Skeletal muscle cell (primary cell): ENCODE measurements at regions not wholly inside any gene's neighbourhood (a gene's known extent, or its start where the extent isn't known, plus 50 kb on each side); places are given as distances from the start of the nearest gene placed in this dataset.
A peak's percentile ranks its signal among the peaks of the same experiment; 100 is the strongest.
"Not testable (repeated sequence)": the region's sequence is repeated elsewhere in the genome, so short reads cannot be mapped to it uniquely, and the experiment has no call there.

Experiments
- DNase-seq: peaks from one replicate; pipeline ENCODE4 v3.0.0-alpha.2; 2010; ENCODE audit warnings: low read depth
- H3K4me3 ChIP-seq: 2 replicates; pipeline ENCODE4 v1.5.1; 2011; ENCODE audit warnings: low read depth, mild to moderate bottlenecking, control low read depth, low read length, moderate library complexity

- H3K4me3 ChIP-seq = no peak overlapping the region
- DNase-seq = no peak
Observed at GRCh38 chr5:33046091-33046490, 335.0 kb downstream of the NPR3 start.

DNA sequence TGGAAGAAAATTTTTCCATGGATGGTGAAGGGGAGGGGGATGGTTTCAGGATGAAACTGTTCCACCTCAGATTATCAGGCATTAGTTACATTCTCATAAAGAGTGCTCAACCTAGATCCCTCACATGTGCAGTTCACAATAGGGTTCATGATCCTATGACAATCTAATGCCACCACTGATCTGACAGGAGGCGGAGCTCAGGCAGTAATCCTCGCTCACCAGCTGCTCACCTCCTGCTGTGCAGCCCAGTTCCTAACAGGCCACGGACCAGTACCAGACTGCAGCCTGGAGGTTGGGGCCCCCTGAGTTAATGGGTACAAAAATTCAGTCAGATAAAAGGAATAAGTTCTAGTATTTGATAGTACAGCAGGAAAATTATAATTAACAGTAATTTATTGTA is 337.2 kb downstream of the NPR3 start:
- no peak for DNase-seq
- H3K4me3 ChIP-seq = no peak overlapping the region

GRCh38 chr5:33049298-33049697 is 338.2 kb downstream of the NPR3 start:
- no peak overlapping the region for H3K4me3 ChIP-seq
- DNase-seq = no peak

DNA sequence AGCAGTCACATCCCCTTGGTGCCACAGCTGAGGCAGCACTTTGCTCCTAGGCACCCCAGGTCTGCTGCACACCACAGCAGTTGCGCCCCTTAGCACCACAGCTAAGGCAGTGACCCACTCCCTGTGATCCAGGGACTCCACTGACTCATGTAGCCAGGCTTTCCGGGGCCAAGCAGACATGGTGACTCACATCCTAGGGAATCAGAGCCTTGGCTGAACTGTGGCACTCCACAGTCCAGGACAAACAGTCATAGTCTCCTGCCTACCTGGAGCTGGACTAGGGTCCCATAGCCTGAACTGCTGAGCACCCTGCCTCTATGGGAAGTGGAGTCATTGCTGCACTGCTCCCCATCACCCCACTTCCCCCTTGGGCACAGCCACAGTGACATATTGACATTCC is 338.7 kb downstream of the NPR3 start:
- DNase-seq = peak; percentile 60
- H3K4me3 ChIP-seq = no peak overlapping the region

DNA sequence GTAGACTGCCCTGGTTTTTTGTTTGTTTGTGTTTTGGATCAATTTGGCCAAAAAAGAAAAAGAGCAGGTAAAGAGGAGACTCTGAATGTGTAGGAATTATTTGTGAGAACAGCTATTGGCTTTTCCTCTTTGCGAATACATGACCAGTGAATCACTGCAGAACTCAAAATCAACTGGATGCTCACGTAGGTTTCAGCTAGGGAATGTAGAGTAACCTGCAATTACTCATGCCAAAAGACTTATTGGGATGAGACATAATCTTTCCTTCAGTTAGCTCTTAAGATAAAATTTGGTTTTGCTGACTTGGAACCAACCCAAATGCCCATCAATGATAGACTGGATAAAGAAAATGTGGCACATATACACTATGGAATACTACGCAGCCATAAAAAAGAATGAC is 348.0 kb downstream of the NPR3 start:
- no peak overlapping the region for H3K4me3 ChIP-seq
- no peak for DNase-seq

DNA sequence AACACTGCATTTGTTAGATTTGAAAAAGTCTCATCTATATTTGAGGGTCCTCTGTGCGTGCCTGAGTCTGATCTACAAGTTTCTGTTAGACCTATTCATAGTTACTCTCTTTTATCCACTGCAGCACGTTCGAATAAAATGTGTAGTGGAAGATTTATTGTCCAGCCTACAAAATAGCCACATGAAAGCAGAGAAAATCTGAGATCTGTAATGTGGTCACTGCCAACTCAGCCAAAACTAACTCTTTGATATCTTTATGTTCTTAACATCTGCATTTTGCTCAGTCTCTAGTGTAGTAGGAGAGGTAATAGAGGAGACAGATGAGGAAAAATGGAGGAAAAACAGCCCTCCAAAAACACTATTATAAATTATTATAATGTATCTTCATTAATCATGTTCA is 354.0 kb downstream of the NPR3 start:
- no peak overlapping the region for H3K4me3 ChIP-seq
- no peak for DNase-seq

DNA sequence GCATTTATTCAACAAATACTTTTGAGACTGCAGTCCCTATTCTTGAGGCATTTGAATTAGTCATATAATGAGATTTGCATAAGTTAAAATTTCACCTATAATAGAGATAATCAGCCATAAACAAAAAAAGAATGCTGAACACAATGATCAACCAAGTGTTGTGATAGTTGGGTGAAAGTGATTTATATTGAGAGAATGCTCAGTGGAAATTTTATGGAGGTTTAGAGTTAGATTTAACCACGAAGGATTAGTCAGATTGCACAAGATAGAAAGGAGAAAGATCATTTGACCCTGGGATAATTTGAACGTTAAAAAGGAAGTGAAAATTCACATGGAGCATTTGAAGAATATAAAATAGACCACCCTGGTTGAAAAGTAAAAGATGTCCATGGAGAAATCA is 356.2 kb downstream of the NPR3 start:
- DNase-seq = no peak
- no peak overlapping the region for H3K4me3 ChIP-seq

DNA sequence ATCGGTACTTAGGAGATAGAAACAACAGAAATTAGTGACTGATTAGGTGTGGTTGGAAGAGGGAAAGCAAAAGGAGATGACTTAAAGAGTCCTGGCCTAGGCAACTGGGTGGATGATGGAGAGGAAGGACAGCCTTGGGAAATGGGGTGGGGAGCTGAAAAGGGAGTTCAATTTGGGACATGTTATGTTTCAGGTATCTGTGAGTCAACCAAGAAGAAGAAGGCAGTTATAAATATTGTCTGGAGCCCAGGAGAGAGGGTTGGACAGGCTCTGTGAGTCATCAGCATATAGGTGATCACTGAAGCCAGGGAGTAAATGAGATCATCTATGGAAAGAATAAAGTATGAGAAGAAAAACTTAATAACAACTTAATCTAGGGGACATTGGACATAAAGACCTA is 357.7 kb downstream of the NPR3 start:
- no peak for DNase-seq

DNA sequence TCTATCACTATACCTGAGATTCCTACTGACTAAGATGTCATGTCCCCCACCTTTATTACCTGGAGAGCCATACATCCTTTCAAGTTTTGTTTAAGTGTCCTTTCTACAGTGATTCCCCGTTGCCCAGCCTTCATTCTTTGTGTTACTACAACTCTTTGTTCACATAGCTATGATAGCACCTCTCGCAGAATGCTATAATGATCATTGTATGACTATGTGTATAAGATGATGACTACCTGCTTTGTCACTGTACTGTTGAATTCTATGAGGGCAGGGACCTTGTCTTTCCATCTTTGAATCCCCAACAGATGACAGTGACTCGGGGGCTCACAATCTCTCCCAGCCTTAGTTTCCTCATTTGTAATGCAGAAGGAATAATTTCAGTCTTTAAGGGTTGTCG is 361.2 kb downstream of the NPR3 start:
- DNase-seq = no peak
- H3K4me3 ChIP-seq = no peak overlapping the region

More for the DNA sequence above, 357.7 kb downstream of the NPR3 start:
- no peak overlapping the region for H3K4me3 ChIP-seq

GRCh38 chr5:33072726-33073125 is 361.6 kb downstream of the NPR3 start:
- DNase-seq = no peak
- H3K4me3 ChIP-seq = no peak overlapping the region

DNA sequence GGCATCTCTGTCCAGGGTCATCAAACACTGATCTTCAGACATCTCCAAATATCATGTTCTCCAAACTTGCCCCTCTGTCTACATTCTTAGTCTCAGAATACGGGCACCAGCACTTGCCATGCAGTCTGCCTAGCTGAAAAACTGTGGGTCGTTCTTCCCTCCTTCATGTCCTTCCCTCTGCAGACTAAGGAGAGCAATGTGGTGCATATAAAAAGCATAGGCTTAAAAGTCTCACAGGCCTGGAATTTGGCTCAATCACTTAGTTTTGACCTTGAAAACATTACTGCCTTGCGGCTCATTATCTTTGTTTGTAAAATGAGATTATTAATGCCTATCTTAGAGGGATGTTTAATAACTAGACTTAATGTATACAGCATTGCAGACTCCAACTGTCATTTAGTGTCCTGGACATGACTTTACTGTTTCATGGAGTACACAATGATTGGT is 362.8 kb downstream of the NPR3 start:
- no peak overlapping the region for H3K4me3 ChIP-seq
- DNase-seq = no peak

GRCh38 chr5:33074548-33074947 is 363.4 kb downstream of the NPR3 start:
- H3K4me3 ChIP-seq = no peak overlapping the region
- DNase-seq = no peak

DNA sequence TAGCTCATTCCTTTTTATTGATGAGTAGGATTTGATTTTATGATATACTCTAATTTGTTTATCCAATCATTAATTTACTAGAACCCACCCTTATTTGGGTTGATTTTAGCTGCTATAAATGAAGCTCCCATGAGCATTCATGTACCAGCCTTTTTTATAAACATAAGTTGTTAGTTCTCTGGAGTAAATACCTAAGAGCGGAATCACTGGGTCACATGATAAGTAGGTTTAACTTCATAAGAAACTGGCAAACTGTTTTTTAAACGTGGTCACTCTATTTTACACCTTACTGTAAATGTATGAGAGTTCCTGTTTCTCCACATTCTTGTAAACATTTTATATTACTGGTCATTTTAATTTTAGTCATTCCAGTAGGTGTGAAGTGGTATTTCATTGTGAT is 364.6 kb downstream of the NPR3 start:
- no peak for DNase-seq
- H3K4me3 ChIP-seq = no peak overlapping the region

DNA sequence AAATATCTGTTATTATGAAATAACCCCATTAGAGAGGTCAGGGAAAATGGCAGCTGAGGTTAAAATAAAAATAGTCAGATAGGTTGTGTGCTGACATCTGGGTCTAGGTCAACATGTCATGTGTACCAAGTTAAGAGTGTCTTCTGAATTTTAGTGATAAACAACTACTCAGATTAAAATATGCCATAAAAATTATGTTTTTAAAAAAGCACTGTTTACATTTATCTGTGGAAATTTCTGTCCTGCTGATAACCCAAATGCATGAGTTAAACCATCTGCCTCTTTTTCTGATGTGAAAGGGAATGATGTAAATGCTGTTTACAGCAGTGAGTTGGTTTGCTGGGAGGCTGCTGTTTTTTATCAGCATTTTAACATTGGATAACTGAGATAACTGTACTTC is 361.2 kb upstream of the TARS1 start:
- no peak for DNase-seq
- H3K4me3 ChIP-seq = no peak overlapping the region

DNA sequence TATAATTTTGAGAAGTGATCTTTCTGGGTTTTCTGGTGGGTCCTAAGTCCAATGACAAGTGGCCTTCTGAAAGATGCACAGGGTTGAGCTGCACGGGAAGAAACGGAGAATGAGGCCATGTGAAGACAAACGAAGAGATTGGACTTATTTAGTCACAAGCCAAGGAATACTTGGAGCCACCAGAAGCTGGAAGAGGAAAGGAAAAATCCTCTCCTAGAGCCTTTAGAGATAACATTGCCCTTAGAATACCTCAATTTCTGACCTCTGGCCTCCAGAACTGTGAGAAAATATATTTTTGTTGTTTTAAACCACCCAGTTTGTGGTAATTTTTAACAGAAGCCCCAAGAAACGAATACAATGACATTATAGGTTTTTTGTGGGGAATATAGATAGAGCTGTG is 360.5 kb upstream of the TARS1 start:
- no peak for DNase-seq
- no peak overlapping the region for H3K4me3 ChIP-seq

DNA sequence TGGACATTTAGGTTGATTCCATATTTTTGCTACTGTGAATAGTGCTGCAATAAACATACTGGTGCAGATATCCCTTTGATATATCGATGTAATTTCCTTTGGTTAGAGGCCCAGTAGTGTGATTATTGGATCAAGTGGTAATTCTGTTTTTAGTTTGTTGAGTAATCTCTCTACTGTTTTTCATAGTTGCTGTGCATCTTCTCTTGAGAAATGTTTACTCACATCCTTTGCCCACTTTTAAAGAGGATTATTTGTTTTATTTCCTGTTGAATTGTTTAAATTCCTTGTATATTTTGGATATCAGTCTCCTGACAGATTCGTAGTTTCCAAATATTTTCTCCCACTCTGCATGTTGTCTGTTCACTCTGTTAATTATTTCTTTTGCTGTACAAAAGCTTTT is 352.6 kb upstream of the TARS1 start:
- H3K4me3 ChIP-seq = no peak overlapping the region
- no peak for DNase-seq

GRCh38 chr5:33091571-33092363 is 349.0 kb upstream of the TARS1 start:
- no peak overlapping the region for H3K4me3 ChIP-seq
- DNase-seq = peak; percentile 55

DNA sequence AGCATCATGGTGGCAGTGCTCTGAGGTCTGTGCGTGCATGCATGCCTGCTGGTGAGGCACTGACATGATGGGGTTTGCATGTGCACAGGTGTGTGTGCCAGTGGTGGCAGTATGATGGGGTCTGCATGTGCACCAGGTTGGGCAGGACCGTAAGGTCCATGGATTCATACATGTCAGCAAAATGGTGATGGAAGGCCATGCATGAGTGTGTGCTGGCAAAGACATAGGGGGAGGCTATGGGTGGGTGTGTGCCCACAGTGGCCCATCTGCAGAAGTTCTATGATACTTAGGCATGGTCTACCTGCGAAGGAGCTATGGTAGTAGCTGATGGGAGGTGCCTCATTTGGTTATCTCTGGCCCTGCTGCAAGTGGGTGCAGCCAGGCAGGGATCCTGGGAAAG is 348.0 kb upstream of the TARS1 start:
- no peak for DNase-seq
- no peak overlapping the region for H3K4me3 ChIP-seq

DNA sequence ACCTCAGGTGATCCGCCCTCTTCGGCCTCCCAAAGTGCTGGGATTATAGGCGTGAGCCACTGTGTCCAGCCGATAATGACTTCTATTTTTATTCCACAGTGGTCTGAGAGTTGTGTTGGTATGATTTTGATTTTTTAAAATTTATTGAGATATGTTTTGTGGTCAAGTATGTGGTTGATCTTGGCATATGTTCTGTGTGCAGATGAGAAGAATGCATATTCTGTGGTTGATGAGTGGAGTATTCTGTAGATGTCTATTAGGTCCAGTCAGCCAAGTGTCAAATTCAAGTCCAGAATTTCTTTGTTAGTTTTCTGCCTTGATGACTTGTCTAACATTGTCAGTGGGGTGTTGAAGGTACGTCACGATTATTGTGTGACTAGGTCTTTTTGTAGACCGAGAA is 338.2 kb upstream of the TARS1 start:
- peak; percentile 3 for DNase-seq
- H3K4me3 ChIP-seq = no peak overlapping the region

DNA sequence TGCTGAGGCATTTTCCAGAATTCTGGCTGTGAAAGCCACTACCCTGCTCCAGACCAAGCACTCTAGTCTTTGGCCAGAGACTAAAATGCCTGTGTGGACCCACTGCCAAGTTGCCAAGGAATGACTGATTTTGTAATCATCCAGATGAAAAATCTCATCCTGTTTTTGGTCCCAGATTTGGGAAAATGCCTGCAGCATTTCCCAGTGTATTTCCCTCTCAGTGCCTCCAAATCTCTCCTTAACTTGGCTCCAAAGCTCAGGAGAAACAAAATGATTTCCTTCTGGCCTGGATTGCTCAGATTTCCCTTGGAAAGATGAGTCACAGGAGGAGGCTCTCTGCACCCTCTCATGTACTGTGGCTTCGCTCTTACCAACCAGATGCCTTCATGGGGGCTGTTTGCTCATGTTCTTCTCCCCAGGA is 335.2 kb upstream of the TARS1 start:
- DNase-seq = peak; percentile 51
- H3K4me3 ChIP-seq = no peak overlapping the region

GRCh38 chr5:33110496-33110895 is 330.3 kb upstream of the TARS1 start:
- H3K4me3 ChIP-seq, DNase-seq: not testable (repeated sequence)

DNA sequence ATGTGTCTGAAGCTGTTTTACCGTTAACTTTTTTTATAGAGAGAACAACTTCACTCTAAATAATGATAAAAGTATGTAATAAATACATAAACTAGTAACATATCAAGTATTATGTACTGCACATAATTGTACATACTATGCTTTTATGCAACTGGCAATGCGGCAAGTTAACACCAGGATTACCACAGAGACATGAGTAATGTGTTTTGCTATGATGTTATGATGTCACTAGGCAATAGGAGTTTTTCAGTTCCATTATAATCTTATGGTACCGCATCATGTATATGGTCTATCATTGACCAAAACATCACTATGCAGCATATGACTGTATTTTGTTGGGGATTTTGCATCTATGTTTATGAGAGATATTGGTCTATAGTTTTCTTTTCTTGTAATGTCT is 326.4 kb upstream of the TARS1 start:
- no peak overlapping the region for H3K4me3 ChIP-seq
- DNase-seq = no peak
